ENCODE measurements at regions not wholly inside any gene's neighbourhood (a gene's known extent, or its start where the extent isn't known, plus 50 kb on each side); places are given as distances from the start of the nearest gene placed in this dataset.

GRCh38 chr1:245007852-245008251 is 143.5 kb upstream of the HNRNPU start:
- H3K36me3 Mint-ChIP-seq (ENCODE audit: low read depth): no peaks in the 10 kb centered on the region
- CTCF ChIA-PET: interaction anchor here (0.7 to 1.1 kb wide), 2 partner anchors 9 to 21 kb away, joined by 3 read pairs; no protein-coding TSS in a partner anchor
- Histone ChIP-seq H3K27me3 (ENCODE audit: control insufficient read depth in 1 of 2, insufficient read depth in 2 of 2, low read length in 2 of 2) (no peaks in the 10 kb centered on the region), H3K27ac (ENCODE audit: low read depth in 1 of 2, low read length in 2 of 2) (no peak overlapping the region), H3K4me1 (ENCODE audit: insufficient read depth, low read length) (no peaks in the 10 kb centered on the region), H3K9me3 (ENCODE audit: control insufficient read depth in 1 of 2, insufficient read depth in 1 of 2, low read length in 2 of 2) (no peaks in the 10 kb centered on the region), H3K36me3 (ENCODE audit: insufficient read depth, low read length) (no peaks in the 10 kb centered on the region), H3K4me3 (ENCODE audit: low read length) (no peak overlapping the region)
- no peak for TF ChIP-seq CTCF (IDR thresholded peaks at IDR 0.05)
- ATAC-seq (ENCODE audit: poor library complexity): no peak
- no peak overlapping the region for H3K27ac Mint-ChIP-seq
- H3K27me3 Mint-ChIP-seq: no peaks in the 10 kb centered on the region
- no peak for DNase-seq
- no peaks in the 10 kb centered on the region for H3K9me3 Mint-ChIP-seq
- intact Hi-C loops (cut with DNase I, micrococcal nuclease): no loop called here
- H3K4me3 Mint-ChIP-seq: no peak overlapping the region
- POLR2A ChIA-PET: interaction anchor here (0.6 to 0.9 kb wide), 2 partner anchors 21 to 39 kb away, joined by 3 read pairs; a partner anchor contains a TSS
- H3K4me1 Mint-ChIP-seq (ENCODE audit: low read depth): no peaks in the 10 kb centered on the region

DNA sequence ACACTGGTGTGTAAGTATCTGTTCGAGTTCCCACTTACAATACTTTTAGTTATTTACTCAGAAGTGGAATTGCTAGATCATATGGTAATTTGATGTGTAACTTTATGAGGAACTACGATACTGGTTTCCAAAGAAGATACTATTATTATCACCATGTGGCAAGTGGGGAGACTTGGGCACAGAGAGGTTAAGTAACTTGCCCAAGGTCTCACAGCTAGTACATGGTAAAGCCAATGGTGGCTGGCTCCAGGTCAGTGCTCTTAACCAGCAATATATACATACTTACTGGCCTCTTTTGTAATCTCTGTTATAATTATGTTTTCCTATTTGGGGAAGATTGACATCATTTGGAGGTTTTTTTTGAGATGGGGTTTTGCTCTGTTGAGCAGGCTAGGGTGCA is 138.9 kb upstream of the HNRNPU start:
- H3K9me3 ChIP-seq (ENCODE audit: control insufficient read depth in 1 of 2, insufficient read depth in 1 of 2, low read length in 2 of 2): no peaks in the 10 kb centered on the region
- no peak for DNase-seq
- H3K9me3 Mint-ChIP-seq: no peaks in the 10 kb centered on the region
- no peak overlapping the region for H3K4me3 Mint-ChIP-seq
- intact Hi-C loops (cut with DNase I, micrococcal nuclease): no loop called here
- H3K36me3 ChIP-seq (ENCODE audit: insufficient read depth, low read length): no peaks in the 10 kb centered on the region
- no peak overlapping the region for H3K27ac Mint-ChIP-seq
- ATAC-seq (ENCODE audit: poor library complexity): no peak
- POLR2A ChIA-PET: interaction anchor here (0.7 kb wide), 1 partner anchor 29 kb away, joined by 3 read pairs; no protein-coding TSS in a partner anchor
- no peak overlapping the region for H3K27ac ChIP-seq (ENCODE audit: low read depth in 1 of 2, low read length in 2 of 2)
- no peak for TF ChIP-seq CTCF (IDR thresholded peaks at IDR 0.05)
- no peaks in the 10 kb centered on the region for H3K27me3 ChIP-seq (ENCODE audit: control insufficient read depth in 1 of 2, insufficient read depth in 2 of 2, low read length in 2 of 2)
- no peak overlapping the region for H3K4me3 ChIP-seq (ENCODE audit: low read length)
- H3K4me1 ChIP-seq (ENCODE audit: insufficient read depth, low read length): no peaks in the 10 kb centered on the region
- no peaks in the 10 kb centered on the region for H3K4me1 Mint-ChIP-seq (ENCODE audit: low read depth)
- H3K27me3 Mint-ChIP-seq: no peaks in the 10 kb centered on the region
- H3K36me3 Mint-ChIP-seq (ENCODE audit: low read depth): no peaks in the 10 kb centered on the region
- CTCF ChIA-PET: no interaction called here

DNA sequence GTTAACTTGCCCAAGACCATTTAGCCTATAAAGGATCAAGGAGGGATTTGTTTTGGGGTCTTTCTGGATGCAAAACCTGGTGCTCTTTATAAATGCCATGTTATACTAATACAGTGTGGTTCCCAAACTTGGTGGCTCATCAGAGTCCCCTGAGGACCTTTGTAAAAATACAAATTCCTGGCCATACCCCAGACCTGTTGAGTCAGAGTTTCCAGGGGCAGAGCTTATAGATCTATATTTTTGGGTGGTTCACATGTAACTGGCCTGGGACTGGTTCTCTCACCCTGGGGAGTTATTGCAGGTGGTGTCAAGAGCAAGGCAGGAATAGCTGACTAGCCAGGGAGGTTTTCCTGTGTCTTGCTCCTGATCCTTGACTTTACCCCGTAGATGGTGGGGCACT is 136.9 kb upstream of the HNRNPU start:
- ChIA-PET POLR2A (interaction anchor here (1.4 kb wide), 1 partner anchor 32 kb away, joined by 3 read pairs; a partner anchor contains a TSS), CTCF (no interaction called here)
- H3K4me1 Mint-ChIP-seq (ENCODE audit: low read depth): no peaks in the 10 kb centered on the region
- DNase-seq (no peak), ATAC-seq (ENCODE audit: poor library complexity) (no peak)
- H3K4me1 ChIP-seq (ENCODE audit: insufficient read depth, low read length): no peaks in the 10 kb centered on the region
- no peaks in the 10 kb centered on the region for H3K36me3 Mint-ChIP-seq (ENCODE audit: low read depth)
- H3K27me3 Mint-ChIP-seq: no peaks in the 10 kb centered on the region
- no peaks in the 10 kb centered on the region for H3K9me3 ChIP-seq (ENCODE audit: control insufficient read depth in 1 of 2, insufficient read depth in 1 of 2, low read length in 2 of 2)
- H3K27me3 ChIP-seq (ENCODE audit: control insufficient read depth in 1 of 2, insufficient read depth in 2 of 2, low read length in 2 of 2): no peaks in the 10 kb centered on the region
- H3K27ac ChIP-seq (ENCODE audit: low read depth in 1 of 2, low read length in 2 of 2): no peak overlapping the region
- no peak overlapping the region for H3K4me3 Mint-ChIP-seq
- intact Hi-C loops (cut with DNase I, micrococcal nuclease): no loop called here
- H3K9me3 Mint-ChIP-seq: no peaks in the 10 kb centered on the region
- no peak for TF ChIP-seq CTCF (IDR thresholded peaks at IDR 0.05)
- H3K4me3 ChIP-seq (ENCODE audit: low read length): no peak overlapping the region
- H3K36me3 ChIP-seq (ENCODE audit: insufficient read depth, low read length): no peaks in the 10 kb centered on the region
- H3K27ac Mint-ChIP-seq: no peak overlapping the region
